DND-41 (cell line): ENCODE measurements at regions not wholly inside any gene's neighbourhood (a gene's known extent, or its start where the extent isn't known, plus 50 kb on each side); places are given as distances from the start of the nearest gene placed in this dataset.

Experiments
- EZH2 ChIP-seq: IDR thresholded peaks from 3 replicates; pipeline ENCODE4 v1.6.1; 2012; ENCODE audit warnings: borderline replicate concordance, low read depth, mild to moderate bottlenecking, moderate library complexity, low read length, inconsistent platforms; ENCODE audit not compliant: severe bottlenecking
- TF ChIP-seq, protein P1 (sequence below): IDR thresholded peaks from 2 replicates; pipeline ENCODE4 v1.5.1; 2012; ENCODE audit warnings: borderline replicate concordance, low read length, moderate library complexity, mild to moderate bottlenecking; ENCODE audit not compliant: poor library complexity, severe bottlenecking; ENCODE audit errors: extremely low read depth

DNA sequence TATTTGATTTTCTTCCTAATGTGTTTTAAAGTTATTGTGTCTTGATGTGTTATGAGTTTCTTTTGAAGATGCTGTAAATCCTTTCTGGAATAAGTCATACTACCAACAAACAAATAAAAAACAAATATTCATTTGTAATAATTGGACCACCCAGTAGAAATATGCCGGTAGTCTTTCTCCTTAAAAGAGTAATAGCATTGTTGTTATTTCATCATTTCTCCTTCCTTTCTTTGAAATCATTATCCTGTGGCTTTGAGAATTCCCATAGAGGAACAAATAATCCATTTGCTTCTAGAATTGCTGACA is 169.4 kb downstream of the NNT start:
- TF ChIP-seq EZH2 = no peak
- TF ChIP-seq, protein P1, sequence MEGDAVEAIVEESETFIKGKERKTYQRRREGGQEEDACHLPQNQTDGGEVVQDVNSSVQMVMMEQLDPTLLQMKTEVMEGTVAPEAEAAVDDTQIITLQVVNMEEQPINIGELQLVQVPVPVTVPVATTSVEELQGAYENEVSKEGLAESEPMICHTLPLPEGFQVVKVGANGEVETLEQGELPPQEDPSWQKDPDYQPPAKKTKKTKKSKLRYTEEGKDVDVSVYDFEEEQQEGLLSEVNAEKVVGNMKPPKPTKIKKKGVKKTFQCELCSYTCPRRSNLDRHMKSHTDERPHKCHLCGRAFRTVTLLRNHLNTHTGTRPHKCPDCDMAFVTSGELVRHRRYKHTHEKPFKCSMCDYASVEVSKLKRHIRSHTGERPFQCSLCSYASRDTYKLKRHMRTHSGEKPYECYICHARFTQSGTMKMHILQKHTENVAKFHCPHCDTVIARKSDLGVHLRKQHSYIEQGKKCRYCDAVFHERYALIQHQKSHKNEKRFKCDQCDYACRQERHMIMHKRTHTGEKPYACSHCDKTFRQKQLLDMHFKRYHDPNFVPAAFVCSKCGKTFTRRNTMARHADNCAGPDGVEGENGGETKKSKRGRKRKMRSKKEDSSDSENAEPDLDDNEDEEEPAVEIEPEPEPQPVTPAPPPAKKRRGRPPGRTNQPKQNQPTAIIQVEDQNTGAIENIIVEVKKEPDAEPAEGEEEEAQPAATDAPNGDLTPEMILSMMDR = no peak
